Prostate gland (tissue), 2 donors: ENCODE measurements at regions not wholly inside any gene's neighbourhood (a gene's known extent, or its start where the extent isn't known, plus 50 kb on each side); places are given as distances from the start of the nearest gene placed in this dataset.

Experiments
- DNase-seq: peaks from one replicate; pipeline ENCODE4 v3.0.0-alpha.2; 2019; ENCODE audit warnings: low spot score
- H3K27ac ChIP-seq, 2 donors: fragments of 200-600 bp; sonication (generic); 2 replicates each; pipeline ENCODE4 v1.5.1; 2017 to 2019
- H3K27me3 ChIP-seq: fragments of 200-600 bp; sonication (generic); replicated peaks from 2 replicates; pipeline ENCODE4 v1.5.1; 2019; ENCODE audit not compliant: insufficient read depth
- H3K36me3 ChIP-seq, 2 donors: fragments of 200-600 bp; sonication (generic); 1 replicate in 1 of 2; 2 replicates in 1 of 2; pipeline versions ENCODE4 v1.5.1 to v1.8.1; 2017 to 2019
- H3K4me1 ChIP-seq: fragments of 200-600 bp; sonication (generic); replicated peaks from 2 replicates; pipeline ENCODE4 v1.5.1; 2019
- H3K4me3 ChIP-seq, 2 donors: fragments of 200-600 bp; sonication (generic); 2 replicates each; pipeline ENCODE4 v1.5.1; 2017 to 2019
- H3K9me3 ChIP-seq: fragments of 200-600 bp; sonication (generic); 2 replicates; pipeline ENCODE4 v1.5.1; 2017
- POLR2A ChIP-seq: fragments of 450-650 bp; IDR thresholded peaks from one replicate; pipeline ENCODE4 v1.6.1; 2016; ENCODE audit warnings: antibody characterized with exemption, mild to moderate bottlenecking
- POLR2AphosphoS5 ChIP-seq: sonication (generic); formaldehyde crosslinking; IDR thresholded peaks from one replicate; pipeline ENCODE4 v1.6.1; 2017; ENCODE audit warnings: antibody characterized with exemption
- WGBS: methylation state at CpG from one replicate; pipeline ENCODE4 v1.1.5; 2018; 5-methylcytosine and 5-hydroxymethylcytosine counted together
- intact Hi-C: fragments of 100-400 bp; cut with DNase I; formaldehyde crosslinking; loops from one replicate; pipeline ENCODE4 v1.14.2; 2022
- TF ChIP-seq, protein P1 (sequence below), 4 experiments: fragments of 200-600 bp in 2 of 4; fragments of 450-650 bp in 2 of 4; sonication (generic) in 2 of 4; IDR thresholded peaks; 1 replicate in 3 of 4; 2 replicates in 1 of 4; pipeline ENCODE4 v1.5.1; 2016 to 2019; ENCODE audit warnings: antibody characterized with exemption in 4 of 4, mild to moderate bottlenecking in 2 of 4, moderate library complexity in 2 of 4

- H3K36me3 ChIP-seq: no peaks in the 10 kb centered on the region
- no peak overlapping the region for H3K4me3 ChIP-seq
- WGBS: 88% methylated on average over 1 of the region's 1 CpG
- no peak for DNase-seq
- TF ChIP-seq POLR2AphosphoS5: no peak
- H3K27me3 ChIP-seq: peaks cover 3% of the 10 kb centered on the region
- H3K9me3 ChIP-seq: no peaks in the 10 kb centered on the region
- intact Hi-C loops: no loop called here
- H3K27ac ChIP-seq: no peak overlapping the region
- H3K4me1 ChIP-seq: no peaks in the 10 kb centered on the region
Observed at GRCh38 chr6:4550227-4550597, 226.0 kb upstream of the CDYL start.

- no peaks in the 10 kb centered on the region for H3K36me3 ChIP-seq
- DNase-seq: no peak
- no peaks in the 10 kb centered on the region for H3K4me1 ChIP-seq
- H3K27ac ChIP-seq: no peak overlapping the region
- TF ChIP-seq POLR2A (no peak), POLR2AphosphoS5 (no peak)
- TF ChIP-seq, protein P1, sequence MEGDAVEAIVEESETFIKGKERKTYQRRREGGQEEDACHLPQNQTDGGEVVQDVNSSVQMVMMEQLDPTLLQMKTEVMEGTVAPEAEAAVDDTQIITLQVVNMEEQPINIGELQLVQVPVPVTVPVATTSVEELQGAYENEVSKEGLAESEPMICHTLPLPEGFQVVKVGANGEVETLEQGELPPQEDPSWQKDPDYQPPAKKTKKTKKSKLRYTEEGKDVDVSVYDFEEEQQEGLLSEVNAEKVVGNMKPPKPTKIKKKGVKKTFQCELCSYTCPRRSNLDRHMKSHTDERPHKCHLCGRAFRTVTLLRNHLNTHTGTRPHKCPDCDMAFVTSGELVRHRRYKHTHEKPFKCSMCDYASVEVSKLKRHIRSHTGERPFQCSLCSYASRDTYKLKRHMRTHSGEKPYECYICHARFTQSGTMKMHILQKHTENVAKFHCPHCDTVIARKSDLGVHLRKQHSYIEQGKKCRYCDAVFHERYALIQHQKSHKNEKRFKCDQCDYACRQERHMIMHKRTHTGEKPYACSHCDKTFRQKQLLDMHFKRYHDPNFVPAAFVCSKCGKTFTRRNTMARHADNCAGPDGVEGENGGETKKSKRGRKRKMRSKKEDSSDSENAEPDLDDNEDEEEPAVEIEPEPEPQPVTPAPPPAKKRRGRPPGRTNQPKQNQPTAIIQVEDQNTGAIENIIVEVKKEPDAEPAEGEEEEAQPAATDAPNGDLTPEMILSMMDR (IDR thresholded peaks at IDR 0.05): no peak
- H3K27me3 ChIP-seq: peaks cover 3% of the 10 kb centered on the region
- H3K9me3 ChIP-seq: no peaks in the 10 kb centered on the region
- 95% methylated on average over 23 of the region's 23 CpGs for WGBS
- intact Hi-C loops: no loop called here
- H3K4me3 ChIP-seq: no peak overlapping the region
Observed at GRCh38 chr6:4549556-4550226, 226.5 kb upstream of the CDYL start.

DNA sequence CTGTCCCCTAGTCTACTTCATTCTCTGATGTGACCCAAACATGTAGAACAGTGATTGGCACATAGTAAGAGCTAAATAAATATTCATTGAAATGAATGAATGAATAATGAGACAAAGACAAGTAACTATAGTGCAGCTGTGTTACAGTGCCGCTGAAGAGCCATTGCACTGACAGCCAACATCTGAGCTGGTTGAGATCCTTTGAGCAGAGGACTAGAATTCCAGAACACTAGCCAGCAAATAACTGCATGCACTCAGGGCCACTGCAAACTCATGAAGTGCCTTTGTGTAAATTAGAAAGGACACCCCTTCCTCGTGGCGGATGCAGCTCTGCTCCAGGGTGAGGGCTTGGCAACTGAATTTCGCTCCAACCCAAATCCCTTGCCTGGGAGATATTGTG is 230.3 kb upstream of the CDYL start:
- Histone ChIP-seq H3K27ac (no peak overlapping the region), H3K27me3 (no peaks in the 10 kb centered on the region), H3K4me3 (no peak overlapping the region), H3K36me3 (no peaks in the 10 kb centered on the region), H3K4me1 (no peaks in the 10 kb centered on the region), H3K9me3 (no peaks in the 10 kb centered on the region)
- WGBS: 69% methylated on average over 4 of the region's 4 CpGs
- intact Hi-C loops: no loop called here
- TF ChIP-seq, protein P1 (IDR thresholded peaks at IDR 0.05): no peak
- no peak for TF ChIP-seq POLR2A
- TF ChIP-seq POLR2AphosphoS5: no peak
- DNase-seq: no peak

- Histone ChIP-seq H3K27ac (no peak overlapping the region), H3K9me3 (no peaks in the 10 kb centered on the region), H3K4me3 (no peak overlapping the region), H3K27me3 (no peaks in the 10 kb centered on the region), H3K36me3 (no peaks in the 10 kb centered on the region), H3K4me1 (no peaks in the 10 kb centered on the region)
- WGBS: 47% methylated on average over 2 of the region's 2 CpGs
- intact Hi-C loops: no loop called here
- no peak for DNase-seq
- TF ChIP-seq, protein P1 (IDR thresholded peaks at IDR 0.05): no peak
- no peak for TF ChIP-seq POLR2A
- no peak for TF ChIP-seq POLR2AphosphoS5
Observed at GRCh38 chr6:4543596-4543995, 232.6 kb upstream of the CDYL start.

DNA sequence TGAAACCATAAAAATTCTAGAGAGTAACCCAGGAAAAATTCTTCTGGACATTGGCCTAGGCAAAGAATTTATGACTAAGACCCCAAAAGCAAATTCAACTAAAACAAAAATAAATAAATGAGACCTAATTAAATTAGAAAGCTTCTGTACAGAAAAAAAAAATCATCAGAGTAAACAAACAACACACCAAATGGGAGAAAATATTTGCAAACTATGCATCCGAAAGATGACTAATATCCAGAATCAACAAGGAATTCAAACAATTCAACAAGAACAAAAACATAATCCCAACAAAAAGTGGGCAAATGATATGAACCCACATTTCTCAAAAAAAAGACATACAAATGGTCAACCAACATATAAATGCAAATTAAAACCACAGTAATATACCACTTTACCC is 242.6 kb upstream of the CDYL start:
- no peak for DNase-seq
- intact Hi-C loops: no loop called here
- H3K27ac ChIP-seq: no peak overlapping the region
- no peaks in the 10 kb centered on the region for H3K36me3 ChIP-seq
- no peaks in the 10 kb centered on the region for H3K27me3 ChIP-seq
- no peaks in the 10 kb centered on the region for H3K4me1 ChIP-seq
- WGBS: 100% methylated on average over 1 of the region's 1 CpG
- TF ChIP-seq, protein P1 (IDR thresholded peaks at IDR 0.05): no peak
- TF ChIP-seq POLR2A (no peak), POLR2AphosphoS5 (no peak)
- H3K9me3 ChIP-seq: no peaks in the 10 kb centered on the region
- H3K4me3 ChIP-seq: no peak overlapping the region
